ENCODE measurements at regions not wholly inside any gene's neighbourhood (a gene's known extent, or its start where the extent isn't known, plus 50 kb on each side); places are given as distances from the start of the nearest gene placed in this dataset.

- TF ChIP-seq, protein P1, sequence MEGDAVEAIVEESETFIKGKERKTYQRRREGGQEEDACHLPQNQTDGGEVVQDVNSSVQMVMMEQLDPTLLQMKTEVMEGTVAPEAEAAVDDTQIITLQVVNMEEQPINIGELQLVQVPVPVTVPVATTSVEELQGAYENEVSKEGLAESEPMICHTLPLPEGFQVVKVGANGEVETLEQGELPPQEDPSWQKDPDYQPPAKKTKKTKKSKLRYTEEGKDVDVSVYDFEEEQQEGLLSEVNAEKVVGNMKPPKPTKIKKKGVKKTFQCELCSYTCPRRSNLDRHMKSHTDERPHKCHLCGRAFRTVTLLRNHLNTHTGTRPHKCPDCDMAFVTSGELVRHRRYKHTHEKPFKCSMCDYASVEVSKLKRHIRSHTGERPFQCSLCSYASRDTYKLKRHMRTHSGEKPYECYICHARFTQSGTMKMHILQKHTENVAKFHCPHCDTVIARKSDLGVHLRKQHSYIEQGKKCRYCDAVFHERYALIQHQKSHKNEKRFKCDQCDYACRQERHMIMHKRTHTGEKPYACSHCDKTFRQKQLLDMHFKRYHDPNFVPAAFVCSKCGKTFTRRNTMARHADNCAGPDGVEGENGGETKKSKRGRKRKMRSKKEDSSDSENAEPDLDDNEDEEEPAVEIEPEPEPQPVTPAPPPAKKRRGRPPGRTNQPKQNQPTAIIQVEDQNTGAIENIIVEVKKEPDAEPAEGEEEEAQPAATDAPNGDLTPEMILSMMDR (IDR thresholded peaks at IDR 0.05), result no peak
Observed at GRCh38 chr5:163706053-163706771, 200.8 kb downstream of the MAT2B start.

GRCh38 chr5:163712011-163712410 is 206.6 kb downstream of the MAT2B start:
- TF ChIP-seq, protein P1 (IDR thresholded peaks at IDR 0.05), result no peak

- TF ChIP-seq, protein P1 (IDR thresholded peaks at IDR 0.05), result no peak
Observed at GRCh38 chr5:163718272-163718671, 212.9 kb downstream of the MAT2B start.

GRCh38 chr5:163724305-163724704 is 218.9 kb downstream of the MAT2B start:
- TF ChIP-seq, protein P1 (IDR thresholded peaks at IDR 0.05), result no peak

- TF ChIP-seq, protein P1 (IDR thresholded peaks at IDR 0.05), result no peak
Observed at GRCh38 chr5:163727028-163727427, 221.6 kb downstream of the MAT2B start.

- TF ChIP-seq, protein P1 (IDR thresholded peaks at IDR 0.05), result no peak
Observed at GRCh38 chr5:163730206-163730756, 224.9 kb downstream of the MAT2B start.

DNA sequence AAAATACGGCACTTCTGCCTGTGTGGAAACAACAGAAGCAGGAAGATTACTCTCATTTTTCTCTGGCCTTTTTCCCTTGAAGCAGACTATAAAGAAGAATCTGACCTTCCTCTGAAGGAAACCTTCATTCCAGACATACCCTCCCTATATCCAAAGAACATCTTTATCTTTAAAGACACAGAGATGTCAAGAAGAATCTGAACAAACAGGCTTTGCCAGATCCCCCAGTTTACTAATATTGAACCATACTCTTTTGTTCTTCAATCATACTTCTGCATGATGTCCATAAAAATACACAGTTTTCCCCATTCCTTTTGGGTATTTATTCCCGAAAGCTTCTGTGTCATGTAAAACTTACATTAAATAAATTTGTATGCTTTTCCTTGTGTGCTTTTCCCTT is 225.8 kb downstream of the MAT2B start:
- TF ChIP-seq, protein P1 (IDR thresholded peaks at IDR 0.05), result no peak

Data from LNCAP (cell line).